ENCODE measurements at regions not wholly inside any gene's neighbourhood (a gene's known extent, or its start where the extent isn't known, plus 50 kb on each side); places are given as distances from the start of the nearest gene placed in this dataset.

- DNase-seq (ENCODE audit: low spot score) = no peak
These were observed 97.1 kb upstream of the GRIK2 start for GRCh38 chr6:101296169-101296960.

- no peak for DNase-seq (ENCODE audit: low spot score)
These were observed 90.9 kb upstream of the GRIK2 start for GRCh38 chr6:101302593-101302992.

DNA sequence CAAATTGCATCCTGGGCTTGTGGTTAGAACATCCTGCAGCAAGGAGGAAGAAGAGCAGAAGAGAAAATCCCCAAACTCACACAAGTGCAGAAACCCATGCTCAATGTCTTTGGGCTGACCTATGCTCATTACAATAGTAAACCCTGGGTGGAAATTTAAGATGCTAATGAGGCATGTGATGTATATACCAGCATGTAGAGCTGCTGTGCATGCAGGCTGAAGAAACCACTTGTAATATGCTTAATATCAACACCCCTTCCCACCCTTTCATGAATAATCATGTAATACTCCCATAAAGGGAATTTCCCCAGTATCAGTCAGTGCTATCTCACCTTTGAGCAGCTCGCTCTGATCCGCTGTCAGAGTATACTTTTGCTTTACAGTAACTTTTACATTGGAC lies 90.0 kb upstream of the GRIK2 start:
- no peak for DNase-seq (ENCODE audit: low spot score)

DNA sequence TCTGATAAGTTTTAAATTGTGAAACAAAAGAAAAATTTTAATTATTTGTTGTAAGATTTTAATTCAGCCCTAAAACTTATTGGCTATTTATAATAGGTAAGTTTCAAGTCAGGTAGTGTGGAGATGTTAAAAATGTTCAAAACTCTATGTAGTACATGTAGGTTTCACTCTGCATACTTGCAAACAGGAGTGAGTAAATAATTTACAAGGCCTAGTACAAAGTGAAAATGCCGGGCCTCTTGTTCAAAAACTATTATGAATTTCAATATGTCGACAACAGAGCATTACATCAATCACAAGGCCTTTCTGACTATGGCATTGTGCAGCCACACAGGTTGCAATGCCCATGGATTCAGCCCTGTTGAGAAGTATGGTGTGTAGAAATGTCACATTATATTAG lies 80.9 kb upstream of the GRIK2 start:
- no peak for DNase-seq (ENCODE audit: low spot score)

- DNase-seq (ENCODE audit: low spot score) = no peak
These were observed 70.6 kb upstream of the GRIK2 start for GRCh38 chr6:101322921-101323320.

DNA sequence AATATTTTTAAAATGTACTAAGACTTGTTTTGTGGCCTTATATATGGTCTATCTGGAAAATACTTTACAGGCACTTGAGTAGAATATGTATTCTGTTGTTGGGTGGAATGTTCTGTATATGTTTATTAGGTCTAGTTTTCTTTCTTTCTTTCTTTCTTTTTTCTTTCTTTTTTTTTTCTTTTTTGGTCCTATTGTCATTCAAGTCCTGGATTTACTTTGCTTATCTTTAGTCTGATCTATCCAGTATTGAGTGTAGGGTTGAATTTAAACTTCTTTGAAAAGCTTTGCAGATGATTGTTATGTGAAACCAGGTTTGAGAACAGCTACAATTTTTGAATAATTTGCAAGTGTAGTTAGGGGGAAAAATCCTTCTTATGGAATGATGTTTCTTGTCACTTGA lies 67.1 kb upstream of the GRIK2 start:
- no peak for DNase-seq (ENCODE audit: low spot score)

- no peak for DNase-seq (ENCODE audit: low spot score)
These were observed 51.6 kb upstream of the GRIK2 start for GRCh38 chr6:101341926-101342325.

All from CD4-positive, alpha-beta T cell treated with Interleukin-15 for 4 hours (primary cell).